ENCODE measurements at regions not wholly inside any gene's neighbourhood (a gene's known extent, or its start where the extent isn't known, plus 50 kb on each side); places are given as distances from the start of the nearest gene placed in this dataset.

GRCh38 chr2:145085612-145086011 is 565.7 kb upstream of the ZEB2 start:
- TF ChIP-seq CTCF (IDR thresholded peaks at IDR 0.05; ENCODE audit: insufficient read depth, low read depth, low read length) (no peak), EZH2 (IDR thresholded peaks at IDR 0.05; ENCODE audit: insufficient read depth, low read length) (no peak)

All from astrocyte (in vitro differentiated cells and primary cell).